ENCODE measurements at regions not wholly inside any gene's neighbourhood (a gene's known extent, or its start where the extent isn't known, plus 50 kb on each side); places are given as distances from the start of the nearest gene placed in this dataset.

GRCh38 chr1:188359315-188359714, 1530.6 kb downstream of the PLA2G4A start:
- TF ChIP-seq EZH2 (IDR thresholded peaks at IDR 0.05; ENCODE audit: low read depth), result no peak
- no peak for TF ChIP-seq CTCF (conservative IDR thresholded peaks at IDR 0.05)
- H3K79me2 ChIP-seq (ENCODE audit: low read depth), result no peaks in the 10 kb centered on the region
- H3K4me3 ChIP-seq, result no peak overlapping the region
- H3K9me3 ChIP-seq (ENCODE audit: insufficient read depth, low read depth), result no peaks in the 10 kb centered on the region
- CTCF ChIA-PET, result no interaction called here
- DNase-seq, result no peak
- no TSS peak for BruUV-seq (replicated peaks)
- H3K36me3 ChIP-seq (ENCODE audit: low read depth), result no peaks in the 10 kb centered on the region
- no peaks in the 10 kb centered on the region for H3K4me1 ChIP-seq (replicated peaks; ENCODE audit: insufficient read depth)
- H4K20me1 ChIP-seq (ENCODE audit: insufficient read depth), result no peaks in the 10 kb centered on the region
- no peak overlapping the region for H3K4me2 ChIP-seq
- POLR2A ChIA-PET (ENCODE audit: unreplicated experiment), result no interaction called here
- no peaks in the 10 kb centered on the region for H3F3A ChIP-seq (ENCODE audit: insufficient read depth, low read depth)
- H3K9me2 ChIP-seq (ENCODE audit: insufficient read depth), result no peaks in the 10 kb centered on the region
- no peaks in the 10 kb centered on the region for H3K27me3 ChIP-seq (ENCODE audit: insufficient read depth, low read depth)
- H2AFZ ChIP-seq, result no peak overlapping the region
- no peak overlapping the region for H3K27ac ChIP-seq
- intact Hi-C loops (cut with micrococcal nuclease; ENCODE audit: unreplicated experiment), result no loop called here

- H3K27ac ChIP-seq, result no peak overlapping the region
- no peaks in the 10 kb centered on the region for H3F3A ChIP-seq (ENCODE audit: insufficient read depth, low read depth)
- H4K20me1 ChIP-seq (ENCODE audit: insufficient read depth), result no peaks in the 10 kb centered on the region
- H3K9me2 ChIP-seq (ENCODE audit: insufficient read depth), result no peaks in the 10 kb centered on the region
- no peaks in the 10 kb centered on the region for H3K4me1 ChIP-seq (replicated peaks; ENCODE audit: insufficient read depth)
- H3K79me2 ChIP-seq (ENCODE audit: low read depth), result no peaks in the 10 kb centered on the region
- ChIA-PET CTCF (no interaction called here), POLR2A (ENCODE audit: unreplicated experiment) (no interaction called here)
- no peak overlapping the region for H3K4me2 ChIP-seq
- no peak for DNase-seq
- no peaks in the 10 kb centered on the region for H3K36me3 ChIP-seq (ENCODE audit: low read depth)
- intact Hi-C loops (cut with micrococcal nuclease; ENCODE audit: unreplicated experiment), result no loop called here
- H3K9me3 ChIP-seq (ENCODE audit: insufficient read depth, low read depth), result no peaks in the 10 kb centered on the region
- H3K4me3 ChIP-seq, result no peak overlapping the region
- H3K27me3 ChIP-seq (ENCODE audit: insufficient read depth, low read depth), result no peaks in the 10 kb centered on the region
- H2AFZ ChIP-seq, result no peak overlapping the region
- no TSS peak for BruUV-seq (replicated peaks)
- TF ChIP-seq CTCF (conservative IDR thresholded peaks at IDR 0.05), result no peak
- TF ChIP-seq EZH2 (IDR thresholded peaks at IDR 0.05; ENCODE audit: low read depth), result no peak
These were observed 1535.2 kb downstream of the PLA2G4A start for GRCh38 chr1:188363943-188364342.

- Histone ChIP-seq H3K9me3 (ENCODE audit: insufficient read depth, low read depth) (no peaks in the 10 kb centered on the region), H3F3A (ENCODE audit: insufficient read depth, low read depth) (no peaks in the 10 kb centered on the region), H3K79me2 (ENCODE audit: low read depth) (no peaks in the 10 kb centered on the region), H3K27ac (no peak overlapping the region), H3K4me2 (no peak overlapping the region), H3K36me3 (ENCODE audit: low read depth) (no peaks in the 10 kb centered on the region), H3K4me1 (replicated peaks; ENCODE audit: insufficient read depth) (no peaks in the 10 kb centered on the region), H3K9me2 (ENCODE audit: insufficient read depth) (no peaks in the 10 kb centered on the region), H4K20me1 (ENCODE audit: insufficient read depth) (no peaks in the 10 kb centered on the region), H3K27me3 (ENCODE audit: insufficient read depth, low read depth) (no peaks in the 10 kb centered on the region), H3K4me3 (no peak overlapping the region), H2AFZ (no peak overlapping the region)
- intact Hi-C loops (cut with micrococcal nuclease; ENCODE audit: unreplicated experiment), result no loop called here
- no TSS peak for BruUV-seq (replicated peaks)
- POLR2A ChIA-PET (ENCODE audit: unreplicated experiment), result no interaction called here
- DNase-seq, result no peak
- CTCF ChIA-PET, result no interaction called here
- TF ChIP-seq EZH2 (IDR thresholded peaks at IDR 0.05; ENCODE audit: low read depth) (no peak), CTCF (conservative IDR thresholded peaks at IDR 0.05) (no peak)
These were observed 1536.2 kb downstream of the PLA2G4A start for GRCh38 chr1:188364927-188365449.

All from PC-9 (cell line).